Activated T-cell treated with anti-CD3 and anti-CD28 coated beads, Interleukin-2, amount 50 U/mL, for 4 hours (primary cell): ENCODE measurements at regions not wholly inside any gene's neighbourhood (a gene's known extent, or its start where the extent isn't known, plus 50 kb on each side); places are given as distances from the start of the nearest gene placed in this dataset.
"Not testable (repeated sequence)": the region's sequence is repeated elsewhere in the genome, so short reads cannot be mapped to it uniquely, and the experiment has no call there.

Source experiments
- ATAC-seq, 2 donors: fragments of 200-7000 bp; cut with Tn5 transposase; one replicate each; pipeline ENCODE4 v1.10.0; 2021
- DNase-seq: peaks from one replicate; pipeline ENCODE4 v3.0.0-alpha.2; 2020
- H3K27me3 Mint-ChIP-seq: one replicate; pipeline ENCODE4 v1.8.0; 2021; ENCODE audit warnings: low read depth, mixed read lengths
- H3K36me3 Mint-ChIP-seq: one replicate; pipeline ENCODE4 v1.8.0; 2022; ENCODE audit warnings: mixed read lengths; ENCODE audit not compliant: insufficient read depth
- H3K4me1 Mint-ChIP-seq: one replicate; pipeline ENCODE4 v1.8.0; 2021; ENCODE audit warnings: low read depth, mixed read lengths
- H3K4me3 Mint-ChIP-seq: one replicate; pipeline ENCODE4 v1.8.0; 2021; ENCODE audit warnings: mild to moderate bottlenecking, moderate library complexity, mixed read lengths
- H3K9me3 Mint-ChIP-seq: one replicate; pipeline ENCODE4 v1.8.0; 2021; ENCODE audit warnings: mixed read lengths

- DNase-seq, result no peak
- H3K27me3 Mint-ChIP-seq, result peaks cover 5% of the 10 kb centered on the region
- no peaks in the 10 kb centered on the region for H3K4me1 Mint-ChIP-seq
- H3K4me3 Mint-ChIP-seq, result no peak overlapping the region
- H3K9me3 Mint-ChIP-seq, result peaks cover 4% of the 10 kb centered on the region
- ATAC-seq, result no peak
- no peaks in the 10 kb centered on the region for H3K36me3 Mint-ChIP-seq
Observed at GRCh38 chr4:42271096-42271495, 118.6 kb upstream of the BEND4 start.

- Mint-ChIP-seq H3K36me3 (no peaks in the 10 kb centered on the region), H3K27me3 (peaks cover 11% of the 10 kb centered on the region), H3K9me3 (peaks cover 4% of the 10 kb centered on the region), H3K4me1 (peaks cover 3% of the 10 kb centered on the region), H3K4me3 (no peak overlapping the region)
- DNase-seq, result no peak
- no peak for ATAC-seq
Observed at GRCh38 chr4:42277291-42277690, 120.0 kb upstream of the SHISA3 start.

GRCh38 chr4:42278709-42279324 lies 118.5 kb upstream of the SHISA3 start:
- H3K4me3 Mint-ChIP-seq, result no peak overlapping the region
- H3K4me1 Mint-ChIP-seq, result peaks cover 6% of the 10 kb centered on the region
- H3K27me3 Mint-ChIP-seq, result peaks cover 15% of the 10 kb centered on the region
- H3K36me3 Mint-ChIP-seq, result no peaks in the 10 kb centered on the region
- ATAC-seq, result no peak
- no peak for DNase-seq
- H3K9me3 Mint-ChIP-seq, result peaks cover 4% of the 10 kb centered on the region

GRCh38 chr4:42280327-42281095 lies 116.8 kb upstream of the SHISA3 start:
- H3K27me3 Mint-ChIP-seq, result peaks cover 15% of the 10 kb centered on the region
- DNase-seq (no peak), ATAC-seq (no peak)
- H3K9me3 Mint-ChIP-seq, result no peaks in the 10 kb centered on the region
- H3K4me1 Mint-ChIP-seq, result peaks cover 6% of the 10 kb centered on the region
- H3K36me3 Mint-ChIP-seq, result no peaks in the 10 kb centered on the region
- H3K4me3 Mint-ChIP-seq, result no peak overlapping the region

GRCh38 chr4:42281324-42282020 lies 115.8 kb upstream of the SHISA3 start:
- Mint-ChIP-seq H3K9me3 (no peaks in the 10 kb centered on the region), H3K4me1 (peaks cover 6% of the 10 kb centered on the region), H3K4me3 (no peak overlapping the region), H3K27me3 (peaks cover 15% of the 10 kb centered on the region), H3K36me3 (no peaks in the 10 kb centered on the region)
- ATAC-seq, result peak; percentile 16 to 21
- no peak for DNase-seq

GRCh38 chr4:42282081-42282901 lies 115.0 kb upstream of the SHISA3 start:
- no peaks in the 10 kb centered on the region for H3K36me3 Mint-ChIP-seq
- peaks cover 15% of the 10 kb centered on the region for H3K27me3 Mint-ChIP-seq
- H3K4me3 Mint-ChIP-seq, result no peak overlapping the region
- peaks cover 6% of the 10 kb centered on the region for H3K4me1 Mint-ChIP-seq
- ATAC-seq (peak; percentile 57 to 61), DNase-seq (no peak)
- H3K9me3 Mint-ChIP-seq, result no peaks in the 10 kb centered on the region

GRCh38 chr4:42284030-42284429 lies 113.3 kb upstream of the SHISA3 start:
- H3K27me3 Mint-ChIP-seq, result peaks cover 15% of the 10 kb centered on the region

GRCh38 chr4:42288876-42289275 lies 108.4 kb upstream of the SHISA3 start:
- not testable (repeated sequence) for H3K4me1 Mint-ChIP-seq, ATAC-seq, H3K36me3 Mint-ChIP-seq, H3K4me3 Mint-ChIP-seq, H3K27me3 Mint-ChIP-seq, DNase-seq, H3K9me3 Mint-ChIP-seq

More at GRCh38 chr4:42284030-42284429, 113.3 kb upstream of the SHISA3 start:
- ATAC-seq, result no peak
- no peaks in the 10 kb centered on the region for H3K36me3 Mint-ChIP-seq
- no peak for DNase-seq
- no peaks in the 10 kb centered on the region for H3K9me3 Mint-ChIP-seq
- no peak overlapping the region for H3K4me3 Mint-ChIP-seq
- H3K4me1 Mint-ChIP-seq, result peaks cover 6% of the 10 kb centered on the region

GRCh38 chr4:42292192-42292591 lies 105.1 kb upstream of the SHISA3 start:
- not testable (repeated sequence) for H3K36me3 Mint-ChIP-seq, H3K4me1 Mint-ChIP-seq, ATAC-seq, DNase-seq, H3K9me3 Mint-ChIP-seq, H3K4me3 Mint-ChIP-seq, H3K27me3 Mint-ChIP-seq

- peaks cover 10% of the 10 kb centered on the region for H3K27me3 Mint-ChIP-seq
- no peak for ATAC-seq
- H3K9me3 Mint-ChIP-seq, result no peaks in the 10 kb centered on the region
- no peaks in the 10 kb centered on the region for H3K36me3 Mint-ChIP-seq
- no peak for DNase-seq
- H3K4me1 Mint-ChIP-seq, result no peaks in the 10 kb centered on the region
- no peak overlapping the region for H3K4me3 Mint-ChIP-seq
Observed at GRCh38 chr4:42293967-42294813, 103.1 kb upstream of the SHISA3 start.

GRCh38 chr4:42296196-42296595 lies 101.1 kb upstream of the SHISA3 start:
- Mint-ChIP-seq H3K9me3 (no peaks in the 10 kb centered on the region), H3K4me3 (no peak overlapping the region), H3K27me3 (peaks cover 15% of the 10 kb centered on the region), H3K36me3 (no peaks in the 10 kb centered on the region), H3K4me1 (no peaks in the 10 kb centered on the region)
- DNase-seq (no peak), ATAC-seq (no peak)

- peaks cover 15% of the 10 kb centered on the region for H3K27me3 Mint-ChIP-seq
- H3K9me3 Mint-ChIP-seq, result no peaks in the 10 kb centered on the region
- no peak for DNase-seq
- no peaks in the 10 kb centered on the region for H3K4me1 Mint-ChIP-seq
- H3K36me3 Mint-ChIP-seq, result no peaks in the 10 kb centered on the region
- ATAC-seq, result no peak
- no peak overlapping the region for H3K4me3 Mint-ChIP-seq
Observed at GRCh38 chr4:42302348-42302747, 94.9 kb upstream of the SHISA3 start.

GRCh38 chr4:42306221-42307109 lies 90.8 kb upstream of the SHISA3 start:
- no peaks in the 10 kb centered on the region for H3K4me1 Mint-ChIP-seq
- H3K9me3 Mint-ChIP-seq, result no peaks in the 10 kb centered on the region
- H3K36me3 Mint-ChIP-seq, result no peaks in the 10 kb centered on the region
- no peak overlapping the region for H3K4me3 Mint-ChIP-seq
- DNase-seq (no peak), ATAC-seq (no peak)
- H3K27me3 Mint-ChIP-seq, result peaks cover 6% of the 10 kb centered on the region
